ENCODE measurements at regions not wholly inside any gene's neighbourhood (a gene's known extent, or its start where the extent isn't known, plus 50 kb on each side); places are given as distances from the start of the nearest gene placed in this dataset.
A peak's percentile ranks its signal among the peaks of the same experiment; 100 is the strongest.
"Not testable (repeated sequence)": the region's sequence is repeated elsewhere in the genome, so short reads cannot be mapped to it uniquely, and the experiment has no call there.

- Mint-ChIP-seq H3K27me3 (peaks cover 6% of the 10 kb centered on the region), H3K4me1 (no peaks in the 10 kb centered on the region), H3K36me3 (peaks cover 3% of the 10 kb centered on the region), H3K9me3 (peaks cover 9% of the 10 kb centered on the region), H3K27ac (no peak overlapping the region), H3K4me3 (no peak overlapping the region)
Observed at GRCh38 chr5:111641533-111642233, 115.3 kb downstream of the NREP start.

DNA sequence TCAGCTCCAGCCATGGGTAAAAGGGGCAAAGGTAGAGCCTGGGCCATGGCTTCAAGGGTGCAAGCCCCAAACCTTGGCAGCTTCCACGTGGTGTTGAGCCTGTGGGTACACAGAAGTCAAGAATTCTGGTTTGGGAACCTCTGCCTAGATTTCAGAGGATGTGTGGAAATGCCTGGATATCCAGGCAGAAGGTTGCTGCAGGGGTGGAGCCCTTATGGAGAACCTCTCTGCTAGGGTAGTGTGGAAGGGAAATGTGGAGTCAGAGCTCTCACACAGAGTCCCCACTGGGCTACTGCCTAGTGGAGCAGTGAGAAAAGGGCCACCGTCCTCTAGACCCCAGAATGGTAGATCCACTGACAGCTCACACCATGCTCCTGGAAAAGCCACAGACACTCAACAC is 117.1 kb downstream of the NREP start:
- Mint-ChIP-seq H3K36me3 (peaks cover 3% of the 10 kb centered on the region), H3K4me1 (no peaks in the 10 kb centered on the region), H3K27me3 (peaks cover 4% of the 10 kb centered on the region), H3K9me3 (peaks cover 9% of the 10 kb centered on the region), H3K4me3 (no peak overlapping the region), H3K27ac (no peak overlapping the region)

- Mint-ChIP-seq H3K36me3 (peaks cover 3% of the 10 kb centered on the region), H3K4me3 (no peak overlapping the region), H3K27me3 (peaks cover 2% of the 10 kb centered on the region), H3K27ac (no peak overlapping the region), H3K4me1 (no peaks in the 10 kb centered on the region), H3K9me3 (peaks cover 9% of the 10 kb centered on the region)
Observed at GRCh38 chr5:111636736-111637135, 120.3 kb downstream of the NREP start.

GRCh38 chr5:111635916-111636570 is 121.0 kb downstream of the NREP start:
- no peak overlapping the region for H3K4me3 Mint-ChIP-seq
- H3K36me3 Mint-ChIP-seq: peaks cover 3% of the 10 kb centered on the region
- peaks cover 9% of the 10 kb centered on the region for H3K9me3 Mint-ChIP-seq
- no peaks in the 10 kb centered on the region for H3K4me1 Mint-ChIP-seq
- H3K27me3 Mint-ChIP-seq: peaks cover 2% of the 10 kb centered on the region
- no peak overlapping the region for H3K27ac Mint-ChIP-seq

GRCh38 chr5:111635151-111635902 is 121.7 kb downstream of the NREP start:
- Mint-ChIP-seq H3K36me3 (peaks cover 3% of the 10 kb centered on the region), H3K4me1 (no peaks in the 10 kb centered on the region), H3K27ac (no peak overlapping the region), H3K9me3 (peaks cover 9% of the 10 kb centered on the region), H3K4me3 (no peak overlapping the region), H3K27me3 (peaks cover 1% of the 10 kb centered on the region)

DNA sequence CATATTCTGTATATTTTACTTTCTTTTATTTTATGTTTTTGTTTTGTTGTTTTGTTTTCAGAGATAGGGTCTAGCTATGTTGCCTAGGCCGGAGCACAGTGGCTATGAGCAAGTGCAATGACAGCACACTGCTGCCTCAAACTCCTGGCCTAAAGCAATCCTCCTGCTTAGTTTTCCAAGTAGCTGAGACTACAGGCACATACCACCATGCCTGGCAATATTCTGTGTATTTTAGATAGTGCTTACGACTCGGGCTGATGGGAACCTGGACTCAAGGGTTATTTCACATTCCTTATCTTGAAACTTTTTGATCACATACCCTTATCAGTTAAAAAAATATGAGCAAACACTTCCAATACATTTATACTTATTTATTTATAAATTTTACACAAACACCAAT is 119.0 kb upstream of the STARD4 start:
- Mint-ChIP-seq H3K4me3 (no peak overlapping the region), H3K27me3 (peaks cover 6% of the 10 kb centered on the region), H3K9me3 (peaks cover 3% of the 10 kb centered on the region), H3K4me1 (peaks cover 13% of the 10 kb centered on the region), H3K27ac (no peak overlapping the region), H3K36me3 (peaks cover 3% of the 10 kb centered on the region)

DNA sequence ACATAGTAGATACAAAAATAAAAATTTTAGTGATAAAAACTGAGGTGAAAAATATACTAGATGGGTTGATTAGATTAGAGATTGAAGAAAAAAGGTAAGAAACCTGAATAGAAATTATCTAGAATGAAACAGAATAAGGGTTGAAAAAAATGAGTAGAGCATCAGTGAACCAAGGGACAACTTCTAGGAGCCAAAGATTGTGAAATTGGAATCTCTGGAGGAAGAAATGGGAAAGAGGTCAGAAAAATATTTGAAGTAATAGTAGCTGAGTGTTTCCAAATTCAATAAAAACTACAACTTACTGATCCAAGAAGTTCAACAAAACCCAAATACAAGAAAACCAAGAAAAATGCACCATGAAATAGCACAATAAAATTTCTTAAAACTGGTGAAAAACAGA is 116.6 kb upstream of the STARD4 start:
- Mint-ChIP-seq H3K27me3 (peaks cover 6% of the 10 kb centered on the region), H3K9me3 (peaks cover 7% of the 10 kb centered on the region), H3K4me3 (no peak overlapping the region), H3K27ac (no peak overlapping the region), H3K4me1 (peaks cover 15% of the 10 kb centered on the region), H3K36me3 (peaks cover 3% of the 10 kb centered on the region)

GRCh38 chr5:111627862-111628261 is 115.5 kb upstream of the STARD4 start:
- Mint-ChIP-seq H3K36me3 (peaks cover 3% of the 10 kb centered on the region), H3K27ac (peak overlapping the region; percentile 91)

GRCh38 chr5:111626473-111627148 is 114.3 kb upstream of the STARD4 start:
- peak overlapping the region; percentile 39 for H3K27ac Mint-ChIP-seq
- H3K4me3 Mint-ChIP-seq: no peak overlapping the region
- peaks cover 15% of the 10 kb centered on the region for H3K4me1 Mint-ChIP-seq
- peaks cover 7% of the 10 kb centered on the region for H3K9me3 Mint-ChIP-seq
- H3K27me3 Mint-ChIP-seq: peaks cover 6% of the 10 kb centered on the region
- peaks cover 3% of the 10 kb centered on the region for H3K36me3 Mint-ChIP-seq

More at GRCh38 chr5:111627862-111628261, 115.5 kb upstream of the STARD4 start:
- H3K27me3 Mint-ChIP-seq: peaks cover 6% of the 10 kb centered on the region
- peaks cover 7% of the 10 kb centered on the region for H3K9me3 Mint-ChIP-seq
- H3K4me1 Mint-ChIP-seq: peaks cover 15% of the 10 kb centered on the region
- H3K4me3 Mint-ChIP-seq: peak overlapping the region; percentile 34

GRCh38 chr5:111618623-111619271 is 106.4 kb upstream of the STARD4 start:
- H3K4me1 Mint-ChIP-seq: no peaks in the 10 kb centered on the region
- peaks cover 8% of the 10 kb centered on the region for H3K27me3 Mint-ChIP-seq
- H3K4me3 Mint-ChIP-seq: no peak overlapping the region
- H3K9me3 Mint-ChIP-seq: peaks cover 5% of the 10 kb centered on the region
- no peaks in the 10 kb centered on the region for H3K36me3 Mint-ChIP-seq
- no peak overlapping the region for H3K27ac Mint-ChIP-seq

- H3K4me1 Mint-ChIP-seq: no peaks in the 10 kb centered on the region
- H3K36me3 Mint-ChIP-seq: no peaks in the 10 kb centered on the region
- H3K9me3 Mint-ChIP-seq: peaks cover 9% of the 10 kb centered on the region
- H3K27ac Mint-ChIP-seq: no peak overlapping the region
- H3K4me3 Mint-ChIP-seq: no peak overlapping the region
- peaks cover 8% of the 10 kb centered on the region for H3K27me3 Mint-ChIP-seq
Observed at GRCh38 chr5:111615054-111615453, 102.7 kb upstream of the STARD4 start.

DNA sequence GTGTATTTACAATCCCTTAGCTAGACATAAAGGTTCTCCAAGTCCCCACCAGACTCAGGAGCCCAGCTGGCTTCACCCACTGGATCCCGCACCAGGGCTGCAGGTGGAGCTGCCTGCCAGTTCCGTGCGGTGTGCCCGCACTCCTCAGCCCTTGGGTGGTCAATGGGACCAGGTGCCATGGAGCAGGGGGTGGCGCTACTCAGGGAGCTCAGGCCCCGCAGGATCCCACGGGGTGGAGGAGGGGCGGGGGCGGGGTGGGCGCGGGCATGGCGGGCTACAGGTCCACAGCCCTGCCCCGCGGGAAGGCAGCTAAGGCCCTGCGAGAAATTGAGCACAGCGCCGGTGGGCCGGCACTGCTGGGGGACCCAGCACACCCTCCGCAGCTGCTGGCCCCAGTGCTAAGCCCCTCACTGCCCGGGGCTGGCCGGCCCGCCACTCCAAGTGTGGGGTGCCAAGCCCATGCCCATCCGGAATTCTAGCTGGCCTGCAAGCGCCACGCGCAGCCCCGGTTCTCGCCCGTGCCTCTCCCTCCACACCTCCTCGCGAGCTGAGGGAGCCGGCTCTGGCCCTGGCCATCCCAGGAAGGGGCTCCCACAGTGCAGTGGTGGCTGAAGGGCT is 99.8 kb upstream of the STARD4 start:
- H3K36me3 Mint-ChIP-seq, H3K27ac Mint-ChIP-seq: not testable (repeated sequence)

GRCh38 chr5:111606194-111606593 is 93.9 kb upstream of the STARD4 start:
- no peak overlapping the region for H3K4me3 Mint-ChIP-seq
- peaks cover 3% of the 10 kb centered on the region for H3K27me3 Mint-ChIP-seq
- H3K4me1 Mint-ChIP-seq: no peaks in the 10 kb centered on the region
- H3K27ac Mint-ChIP-seq: no peak overlapping the region
- no peaks in the 10 kb centered on the region for H3K36me3 Mint-ChIP-seq
- H3K9me3 Mint-ChIP-seq: peaks cover 4% of the 10 kb centered on the region

More for the DNA sequence above, 99.8 kb upstream of the STARD4 start:
- H3K4me1 Mint-ChIP-seq, H3K9me3 Mint-ChIP-seq, H3K4me3 Mint-ChIP-seq: not testable (repeated sequence)
- H3K27me3 Mint-ChIP-seq: peaks cover 10% of the 10 kb centered on the region

GRCh38 chr5:111603446-111603827 is 91.1 kb upstream of the STARD4 start:
- Mint-ChIP-seq H3K4me3 (no peak overlapping the region), H3K9me3 (no peaks in the 10 kb centered on the region), H3K27me3 (no peaks in the 10 kb centered on the region), H3K4me1 (no peaks in the 10 kb centered on the region), H3K27ac (no peak overlapping the region), H3K36me3 (no peaks in the 10 kb centered on the region)
